Colonic mucosa (tissue), 4 donors: ENCODE measurements at regions not wholly inside any gene's neighbourhood (a gene's known extent, or its start where the extent isn't known, plus 50 kb on each side); places are given as distances from the start of the nearest gene placed in this dataset.

Source experiments
- DNase-seq: peaks from one replicate; pipeline ENCODE4 v3.0.0-alpha.2; 2020
- H3K27ac ChIP-seq: fragments of 200-600 bp; one replicate; pipeline ENCODE4 v1.8.0; 2021
- H3K27me3 ChIP-seq: fragments of 200-600 bp; one replicate; pipeline ENCODE4 v1.8.0; 2021
- H3K36me3 ChIP-seq: fragments of 200-600 bp; one replicate; pipeline ENCODE4 v1.8.0; 2021
- H3K4me1 ChIP-seq: fragments of 200-600 bp; one replicate; pipeline ENCODE4 v1.8.0; 2021; ENCODE audit warnings: mild to moderate bottlenecking
- H3K4me3 ChIP-seq: fragments of 200-600 bp; one replicate; pipeline ENCODE4 v1.8.0; 2021
- H3K9ac ChIP-seq, 2 donors: one replicate each; pipeline ENCODE4 v1.7.0; 2013; ENCODE audit warnings: control low read depth in 2 of 2, low read depth in 2 of 2, low read length in 2 of 2
- H3K9me3 ChIP-seq: fragments of 200-600 bp; one replicate; pipeline ENCODE4 v1.8.0; 2021
- intact Hi-C: fragments of 100-400 bp; cut with DNase I; formaldehyde crosslinking; loops from one replicate; pipeline ENCODE4 v1.14.1; 2022
- TF ChIP-seq, protein P1 (sequence below): fragments of 200-600 bp; IDR thresholded peaks from one replicate; pipeline ENCODE4 v1.8.0; 2022; ENCODE audit warnings: antibody characterized with exemption, mild to moderate bottlenecking
- donor health status: healthy.
- donor health status: DM: no; HTN: no; CAD: no.
- donor health status: DM: no; HTN: no; CAD: no.

GRCh38 chr2:51510303-51510702, 478.4 kb upstream of the NRXN1 start:
- DNase-seq, result no peak
- no peaks in the 10 kb centered on the region for H3K36me3 ChIP-seq
- no peak overlapping the region for H3K27ac ChIP-seq
- H3K9ac ChIP-seq, result no peak overlapping the region
- H3K4me1 ChIP-seq, result no peaks in the 10 kb centered on the region
- H3K4me3 ChIP-seq, result no peak overlapping the region
- no peaks in the 10 kb centered on the region for H3K9me3 ChIP-seq
- TF ChIP-seq, protein P1, sequence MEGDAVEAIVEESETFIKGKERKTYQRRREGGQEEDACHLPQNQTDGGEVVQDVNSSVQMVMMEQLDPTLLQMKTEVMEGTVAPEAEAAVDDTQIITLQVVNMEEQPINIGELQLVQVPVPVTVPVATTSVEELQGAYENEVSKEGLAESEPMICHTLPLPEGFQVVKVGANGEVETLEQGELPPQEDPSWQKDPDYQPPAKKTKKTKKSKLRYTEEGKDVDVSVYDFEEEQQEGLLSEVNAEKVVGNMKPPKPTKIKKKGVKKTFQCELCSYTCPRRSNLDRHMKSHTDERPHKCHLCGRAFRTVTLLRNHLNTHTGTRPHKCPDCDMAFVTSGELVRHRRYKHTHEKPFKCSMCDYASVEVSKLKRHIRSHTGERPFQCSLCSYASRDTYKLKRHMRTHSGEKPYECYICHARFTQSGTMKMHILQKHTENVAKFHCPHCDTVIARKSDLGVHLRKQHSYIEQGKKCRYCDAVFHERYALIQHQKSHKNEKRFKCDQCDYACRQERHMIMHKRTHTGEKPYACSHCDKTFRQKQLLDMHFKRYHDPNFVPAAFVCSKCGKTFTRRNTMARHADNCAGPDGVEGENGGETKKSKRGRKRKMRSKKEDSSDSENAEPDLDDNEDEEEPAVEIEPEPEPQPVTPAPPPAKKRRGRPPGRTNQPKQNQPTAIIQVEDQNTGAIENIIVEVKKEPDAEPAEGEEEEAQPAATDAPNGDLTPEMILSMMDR, result no peak
- intact Hi-C loops, result no loop called here
- no peaks in the 10 kb centered on the region for H3K27me3 ChIP-seq

DNA sequence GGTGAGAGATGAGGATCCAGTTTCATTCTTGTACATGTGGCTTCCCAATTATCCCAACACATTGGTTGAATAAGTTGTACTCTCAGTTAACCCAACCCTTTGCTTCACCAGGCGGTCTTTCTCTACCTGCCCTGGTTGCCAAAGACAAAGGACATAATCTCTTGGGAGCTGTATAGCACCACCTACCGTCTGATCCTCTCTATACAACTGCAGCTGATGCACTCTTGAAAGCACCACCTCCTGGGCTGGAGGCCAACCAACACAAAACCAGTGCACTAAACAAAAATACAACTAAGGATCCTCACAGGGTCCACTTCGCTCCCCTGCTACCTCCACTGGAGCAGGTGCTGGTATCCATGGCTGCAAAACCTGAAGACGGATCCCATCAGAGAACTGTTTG, 473.6 kb upstream of the NRXN1 start:
- no peak for DNase-seq
- intact Hi-C loops, result no loop called here
- Histone ChIP-seq H3K9me3 (no peaks in the 10 kb centered on the region), H3K27ac (no peak overlapping the region), H3K4me1 (no peaks in the 10 kb centered on the region), H3K9ac (no peak overlapping the region), H3K27me3 (no peaks in the 10 kb centered on the region), H3K36me3 (no peaks in the 10 kb centered on the region), H3K4me3 (no peak overlapping the region)
- TF ChIP-seq, protein P1, result no peak

DNA sequence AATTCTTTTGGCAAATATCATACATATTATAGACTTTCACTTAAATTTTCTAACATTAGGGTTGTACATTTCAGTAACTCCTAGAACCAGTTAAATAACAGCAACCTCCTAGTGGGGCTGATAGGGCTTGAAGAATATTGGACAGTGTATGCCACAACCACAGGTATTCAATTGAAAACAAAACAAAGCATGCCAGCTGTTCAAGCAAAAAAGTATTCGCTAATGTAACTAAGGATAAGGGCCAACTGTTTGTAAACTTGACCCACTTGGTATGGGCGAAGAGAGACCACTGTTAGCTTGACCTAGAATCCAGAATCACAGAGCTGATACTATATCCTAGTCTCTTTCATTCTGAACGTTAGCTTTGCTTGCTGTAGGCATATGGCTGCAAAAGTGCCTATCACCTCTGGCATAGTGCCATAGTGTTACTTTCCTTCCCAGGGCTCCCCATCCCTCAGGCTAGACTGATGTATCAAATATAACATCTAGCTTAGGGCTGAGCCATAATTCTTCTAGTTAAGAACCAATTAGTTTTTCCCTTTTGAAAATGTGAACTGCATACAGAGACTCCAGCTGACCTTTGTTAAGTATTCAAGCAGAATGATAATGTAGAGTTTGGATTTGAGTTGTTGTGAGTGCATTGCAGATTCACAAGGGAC, 458.8 kb upstream of the NRXN1 start:
- intact Hi-C loops, result no loop called here
- no peaks in the 10 kb centered on the region for H3K27me3 ChIP-seq

DNA sequence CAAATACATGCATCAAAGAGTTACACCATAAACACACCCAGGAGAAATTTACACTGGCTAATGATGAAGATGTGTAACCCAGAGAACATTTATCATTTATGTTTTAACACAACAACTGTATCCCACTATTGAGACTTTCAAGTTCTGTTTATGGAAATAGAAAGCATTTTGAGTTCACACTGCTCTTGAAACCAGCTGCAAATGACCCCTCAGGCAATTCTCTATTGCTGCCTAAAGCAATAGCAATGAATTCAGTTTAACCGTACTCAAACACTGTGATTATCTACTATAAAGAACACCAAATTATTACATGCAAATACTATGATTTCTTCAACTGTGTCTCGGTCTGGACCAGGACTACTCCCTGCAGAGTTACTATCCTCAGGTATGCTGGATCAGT, 452.7 kb upstream of the NRXN1 start:
- TF ChIP-seq, protein P1, result no peak

More for the DNA sequence above, 458.8 kb upstream of the NRXN1 start:
- TF ChIP-seq, protein P1, result no peak
- Histone ChIP-seq H3K9ac (no peak overlapping the region), H3K4me1 (no peaks in the 10 kb centered on the region), H3K9me3 (no peaks in the 10 kb centered on the region), H3K36me3 (no peaks in the 10 kb centered on the region), H3K4me3 (no peak overlapping the region), H3K27ac (no peak overlapping the region)
- DNase-seq, result no peak

DNA sequence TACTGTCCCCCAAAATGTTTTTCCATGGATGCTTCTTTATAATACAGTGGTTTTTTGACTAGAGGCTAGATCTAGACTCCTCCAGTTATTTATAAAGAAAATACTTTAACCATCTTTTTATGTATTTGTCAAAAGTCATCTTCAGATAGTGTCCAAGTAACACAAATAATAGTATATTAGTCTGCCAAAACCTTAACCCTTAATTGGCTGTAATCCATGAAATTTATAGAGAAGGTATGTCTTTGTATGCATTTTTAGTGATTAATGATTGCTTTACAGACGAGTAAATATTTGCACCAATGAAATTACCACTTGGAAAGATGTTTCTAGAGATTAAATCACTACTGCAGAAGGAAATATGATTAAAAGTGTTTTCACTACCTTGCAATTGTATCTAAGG, 451.8 kb upstream of the NRXN1 start:
- no peak for DNase-seq
- intact Hi-C loops, result no loop called here
- Histone ChIP-seq H3K27ac (no peak overlapping the region), H3K4me1 (no peaks in the 10 kb centered on the region), H3K9ac (no peak overlapping the region), H3K4me3 (no peak overlapping the region), H3K9me3 (no peaks in the 10 kb centered on the region), H3K27me3 (no peaks in the 10 kb centered on the region), H3K36me3 (no peaks in the 10 kb centered on the region)
- TF ChIP-seq, protein P1, result no peak

More for the DNA sequence above, 452.7 kb upstream of the NRXN1 start:
- Histone ChIP-seq H3K9me3 (no peaks in the 10 kb centered on the region), H3K27me3 (no peaks in the 10 kb centered on the region), H3K27ac (no peak overlapping the region), H3K4me1 (no peaks in the 10 kb centered on the region), H3K4me3 (no peak overlapping the region), H3K36me3 (no peaks in the 10 kb centered on the region), H3K9ac (no peak overlapping the region)
- DNase-seq, result no peak
- intact Hi-C loops, result no loop called here
